IMR-90 (cell line): ENCODE measurements at regions not wholly inside any gene's neighbourhood (a gene's known extent, or its start where the extent isn't known, plus 50 kb on each side); places are given as distances from the start of the nearest gene placed in this dataset.
A peak's percentile ranks its signal among the peaks of the same experiment; 100 is the strongest.

ENCODE experiments used
- ATAC-seq: fragments of 200-7000 bp; cut with Tn5 transposase; 2 replicates; pipeline ENCODE4 v1.9.1; 2020; ENCODE audit warnings: low read depth, mild to moderate bottlenecking, moderate library complexity
- BruUV-seq: library from RNA; stranded (reverse); fragments of 400-500 nt; replicated peaks from 2 replicates; lab custom pipeline; 2021; lab: Mats Ljungman, UMichigan
- CTCF ChIA-PET: fragments of 300-600 bp; formaldehyde crosslinking; extraction: SDS; loops from one replicate; lab custom pipeline; 2021; ENCODE audit warnings: antibody characterized with exemption; lab: Yijun Ruan, JAX
- POLR2A ChIA-PET: fragments of 300-600 bp; sonication (Branson Sonifier 250); formaldehyde crosslinking; loops from one replicate; lab custom pipeline; 2022; ENCODE audit warnings: antibody characterized with exemption; ENCODE audit not compliant: unreplicated experiment; lab: Charles Lee
- DNase-seq: peaks from one replicate; pipeline ENCODE4 v3.0.0; 2013
- H2AFZ ChIP-seq: replicated peaks from 2 replicates; pipeline ENCODE3; 2013; ENCODE audit warnings: low read length, mild to moderate bottlenecking; ENCODE audit not compliant: poor library complexity
- H2AK5ac ChIP-seq: 2 replicates; pipeline ENCODE4 v1.6.1; 2013; ENCODE audit warnings: low read depth, low read length, inconsistent platforms
- H2AK9ac ChIP-seq: replicated peaks from 2 replicates; pipeline ENCODE3; 2013; ENCODE audit warnings: mild to moderate bottlenecking, low read depth, low read length, moderate library complexity; ENCODE audit not compliant: poor library complexity
- H2BK120ac ChIP-seq: 2 replicates; pipeline ENCODE4 v1.6.1; 2013; ENCODE audit warnings: low read depth, low read length, inconsistent platforms
- H2BK15ac ChIP-seq: 3 replicates; pipeline ENCODE4 v1.6.1; 2013; ENCODE audit warnings: low read depth, low read length, inconsistent platforms
- H2BK20ac ChIP-seq: 2 replicates; pipeline ENCODE4 v1.6.1; 2013; ENCODE audit warnings: low read depth, mild to moderate bottlenecking, inconsistent platforms, low read length, moderate library complexity
- H2BK5ac ChIP-seq: 2 replicates; pipeline ENCODE4 v1.6.1; 2013; ENCODE audit warnings: mild to moderate bottlenecking, low read depth, low read length, inconsistent platforms; ENCODE audit not compliant: poor library complexity, severe bottlenecking
- H3K14ac ChIP-seq: replicated peaks from 2 replicates; pipeline ENCODE4 v1.6.1; 2013; ENCODE audit warnings: low read depth, low read length, inconsistent platforms
- H3K18ac ChIP-seq: 2 replicates; pipeline ENCODE4 v1.6.1; 2013; ENCODE audit warnings: low read depth, low read length, control low read depth
- H3K23ac ChIP-seq: 2 replicates; pipeline ENCODE4 v1.6.1; 2013; ENCODE audit warnings: low read depth, low read length, inconsistent platforms
- H3K27ac ChIP-seq: 2 replicates; pipeline ENCODE4 v1.5.1; 2013; ENCODE audit warnings: mild to moderate bottlenecking, control low read depth, low read length; ENCODE audit not compliant: insufficient read depth
- H3K27me3 ChIP-seq: 2 replicates; pipeline ENCODE4 v1.6.1; 2013; ENCODE audit warnings: low read length; ENCODE audit not compliant: control insufficient read depth, insufficient read depth
- H3K36me3 ChIP-seq: 2 replicates; pipeline ENCODE4 v1.6.1; 2013; ENCODE audit warnings: low read length, mixed read lengths; ENCODE audit not compliant: control insufficient read depth, insufficient read depth
- H3K4ac ChIP-seq: 2 replicates; pipeline ENCODE4 v1.6.1; 2013; ENCODE audit warnings: low read depth, low read length, inconsistent platforms
- H3K4me1 ChIP-seq: 2 replicates; pipeline ENCODE4 v1.6.1; 2013; ENCODE audit warnings: low read length, mixed read lengths; ENCODE audit not compliant: control insufficient read depth, insufficient read depth
- H3K4me2 ChIP-seq: 2 replicates; pipeline ENCODE4 v1.6.1; 2013; ENCODE audit warnings: low read depth, mild to moderate bottlenecking, control low read depth, low read length, moderate library complexity
- H3K4me3 ChIP-seq: 2 replicates; pipeline ENCODE4 v1.5.1; 2013; ENCODE audit warnings: low read depth, mild to moderate bottlenecking, control low read depth, low read length, moderate library complexity; ENCODE audit not compliant: insufficient read depth
- H3K56ac ChIP-seq: 2 replicates; pipeline ENCODE4 v1.6.1; 2013; ENCODE audit warnings: low read length, inconsistent platforms; ENCODE audit not compliant: insufficient read depth; ENCODE audit errors: extremely low read depth
- H3K79me1 ChIP-seq, 2 experiments: 2 replicates each; pipeline ENCODE4 v1.6.1; 2013; ENCODE audit warnings: low read length in 2 of 2, inconsistent platforms in 1 of 2, low read depth in 1 of 2
- H3K9ac ChIP-seq: 2 replicates; pipeline ENCODE4 v1.6.1; 2013; ENCODE audit warnings: low read depth, low read length, control low read depth
- H3K9me1 ChIP-seq: 2 replicates; pipeline ENCODE4 v1.6.1; 2013; ENCODE audit warnings: low read length, inconsistent platforms; ENCODE audit not compliant: insufficient read depth
- H3K9me3 ChIP-seq: 2 replicates; pipeline ENCODE4 v1.6.1; 2013; ENCODE audit warnings: low read length; ENCODE audit not compliant: control insufficient read depth, insufficient read depth
- H4K20me1 ChIP-seq: 2 replicates; pipeline ENCODE4 v1.6.1; 2013; ENCODE audit warnings: low read length, inconsistent platforms; ENCODE audit not compliant: insufficient read depth
- H4K5ac ChIP-seq: 2 replicates; pipeline ENCODE4 v1.6.1; 2013; ENCODE audit warnings: mild to moderate bottlenecking, low read depth, low read length, control low read depth
- H4K8ac ChIP-seq, 2 experiments: 2 replicates each; pipeline ENCODE4 v1.6.1; 2013; ENCODE audit warnings: low read depth in 2 of 2, low read length in 2 of 2, control low read depth in 1 of 2, inconsistent platforms in 1 of 2
- H4K91ac ChIP-seq: 2 replicates; pipeline ENCODE4 v1.6.1; 2013; ENCODE audit warnings: low read depth, low read length, inconsistent platforms; ENCODE audit not compliant: insufficient read depth
- CEBPB ChIP-seq: IDR thresholded peaks from 2 replicates; pipeline ENCODE4 v1.6.1; 2012; ENCODE audit warnings: low read depth, low read length, improper control_type of control experiment
- CTCF ChIP-seq: conservative IDR thresholded peaks from 2 replicates; pipeline ENCODE4 v1.5.1; 2012; ENCODE audit warnings: mild to moderate bottlenecking, low read depth, low read length, improper control_type of control experiment
- MAFK ChIP-seq: IDR thresholded peaks from 2 replicates; pipeline ENCODE4 v1.6.1; 2012; ENCODE audit warnings: low read depth, low read length, improper control_type of control experiment
- MAZ ChIP-seq: IDR thresholded peaks from 2 replicates; pipeline ENCODE4 v1.6.1; 2012; ENCODE audit warnings: low read depth, mild to moderate bottlenecking, low read length, improper control_type of control experiment, moderate library complexity, borderline replicate concordance
- MXI1 ChIP-seq: IDR thresholded peaks from 2 replicates; pipeline ENCODE4 v1.6.1; 2012; ENCODE audit warnings: low read depth, mild to moderate bottlenecking, low read length, moderate library complexity, borderline replicate concordance
- NFE2L2 ChIP-seq: fragments of 150-350 bp; IDR thresholded peaks from 2 replicates; pipeline ENCODE4 v1.6.1; 2016; ENCODE audit warnings: low read depth, mild to moderate bottlenecking, low read length
- RCOR1 ChIP-seq: IDR thresholded peaks from 2 replicates; pipeline ENCODE4 v1.6.1; 2012; ENCODE audit warnings: mild to moderate bottlenecking, low read length, improper control_type of control experiment; ENCODE audit not compliant: insufficient replicate concordance
- USF2 ChIP-seq: fragments of 150-350 bp; IDR thresholded peaks from 2 replicates; pipeline ENCODE4 v1.6.1; 2017; ENCODE audit warnings: mild to moderate bottlenecking, antibody characterized with exemption, low read length, low read depth
- WGBS, 2 experiments: methylation state at CpG; one replicate each; pipeline versions ENCODE4 v1.1.5 to v1.1.7; 2013; ENCODE audit warnings: missing lambda C conversion rate in 2 of 2; ENCODE audit not compliant: insufficient read length in 1 of 2; ENCODE audit errors: extremely low coverage in 2 of 2; 5-methylcytosine and 5-hydroxymethylcytosine counted together
- dilution Hi-C: fragments of 300-500 bp; cut with HindIII; formaldehyde crosslinking; loops from one replicate; pipeline ENCODE4 v1.14.3; 2018; ENCODE audit warnings: low sequenced_read_pairs; ENCODE audit not compliant: unreplicated experiment
- in situ Hi-C: fragments of 300-500 bp; cut with MboI; formaldehyde crosslinking; loops from 3 replicates; pipeline ENCODE4 v1.14.3; 2019; ENCODE audit warnings: low sequenced_read_pairs, inconsistent platforms, mixed read lengths
- intact Hi-C: fragments of 100-400 bp; cut with micrococcal nuclease; formaldehyde crosslinking; loops from 2 replicates; pipeline ENCODE4 v1.10.0; 2022

DNA sequence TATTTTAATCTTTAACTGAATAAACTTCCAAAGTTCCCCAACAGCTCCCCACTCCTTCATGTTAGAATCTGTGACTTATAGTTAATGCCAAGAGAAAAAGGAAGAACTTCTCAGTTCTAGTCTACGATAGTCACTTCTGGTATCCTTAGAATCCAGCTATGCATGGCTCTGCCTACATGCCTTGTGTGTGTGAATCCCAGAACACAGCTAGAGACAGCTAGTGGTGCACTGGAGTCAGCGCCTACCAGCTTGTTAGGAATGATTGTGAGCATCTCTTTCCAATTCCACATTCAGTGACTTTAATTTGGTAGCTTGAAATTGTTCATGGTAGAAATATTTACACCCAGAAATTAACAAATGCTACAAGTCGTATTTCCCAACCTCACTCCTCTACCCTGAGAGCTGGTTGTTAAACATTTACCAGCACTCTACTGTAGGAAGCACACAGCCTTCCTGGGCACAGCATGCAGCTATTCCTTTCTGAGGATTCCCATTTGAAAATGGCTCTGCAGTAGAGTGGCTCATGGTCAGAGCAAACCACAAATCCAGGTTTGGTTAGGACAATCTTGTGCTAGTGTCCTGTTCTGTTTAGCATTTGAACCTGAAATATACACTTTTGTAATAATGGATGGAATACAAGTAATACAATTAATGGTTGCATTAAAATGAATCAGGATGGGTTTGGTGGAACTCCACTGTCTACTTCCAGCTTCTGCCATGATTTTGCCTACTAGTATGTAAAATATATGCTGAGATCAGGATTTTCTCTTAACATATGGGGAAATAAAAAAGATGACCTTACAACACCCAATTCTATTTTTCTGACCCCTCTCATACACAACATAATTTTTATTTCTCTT, 371.0 kb upstream of the GBE1 start:
- Histone ChIP-seq H4K91ac (no peak overlapping the region), H3K56ac (no peak overlapping the region), H4K20me1 (no peaks in the 10 kb centered on the region), H3K4me1 (no peaks in the 10 kb centered on the region), H3K4me3 (no peak overlapping the region), H3K9ac (no peak overlapping the region), H3K18ac (no peak overlapping the region), H3K79me1 (no peaks in the 10 kb centered on the region), H3K9me3 (no peaks in the 10 kb centered on the region), H3K4me2 (no peak overlapping the region), H3K23ac (no peak overlapping the region), H2BK15ac (no peak overlapping the region), H4K8ac (no peak overlapping the region), H3K14ac (no peak overlapping the region), H2BK5ac (no peak overlapping the region), H4K5ac (no peak overlapping the region), H2AK5ac (no peak overlapping the region), H2AFZ (no peak overlapping the region), H3K36me3 (no peaks in the 10 kb centered on the region), H3K9me1 (no peaks in the 10 kb centered on the region), H2BK120ac (no peak overlapping the region), H3K27ac (no peak overlapping the region), H2BK20ac (no peak overlapping the region), H2AK9ac (no peak overlapping the region), H3K4ac (no peak overlapping the region), H3K27me3 (no peaks in the 10 kb centered on the region)
- DNase-seq (no peak), ATAC-seq (no peak)
- intact Hi-C loops = loop anchor here (1.0 to 5.0 kb wide), 6 partner anchors 222 to 830 kb away; no protein-coding TSS in a partner anchor
- TF ChIP-seq MAFK (peak; percentile 30; the same call in 1 of the 2 replicates), CTCF (no peak), CEBPB (no peak), NFE2L2 (no peak), RCOR1 (no peak), MAZ (no peak), USF2 (no peak), MXI1 (no peak)
- in situ Hi-C loops = loop anchor here (10.0 kb wide), 1 partner anchor 468 kb away; no protein-coding TSS in a partner anchor
- BruUV-seq = no TSS peak
- POLR2A ChIA-PET = no interaction called here
- WGBS, 2 experiments = no CpG with 5 or more reads among the region's 3 CpGs
- CTCF ChIA-PET = interaction anchor here (1.2 kb wide), 1 partner anchor 713 kb away, joined by 4 read pairs; no protein-coding TSS in a partner anchor
- dilution Hi-C loops = no loop called here
